Osteocyte (in vitro differentiated cells): ENCODE measurements at regions not wholly inside any gene's neighbourhood (a gene's known extent, or its start where the extent isn't known, plus 50 kb on each side); places are given as distances from the start of the nearest gene placed in this dataset.

Source experiments
- DNase-seq: peaks from one replicate; pipeline ENCODE4 v3.0.0; 2021; ENCODE audit warnings: mixed read lengths; ENCODE audit not compliant: unreplicated experiment; ENCODE audit errors: extremely low spot score
- H3K27ac Mint-ChIP-seq: one replicate; pipeline ENCODE4 v1.8.0; 2021; ENCODE audit warnings: mild to moderate bottlenecking, mixed read lengths; ENCODE audit not compliant: unreplicated experiment
- H3K27me3 Mint-ChIP-seq: one replicate; pipeline ENCODE4 v1.8.0; 2021; ENCODE audit warnings: mixed read lengths; ENCODE audit not compliant: unreplicated experiment
- H3K36me3 Mint-ChIP-seq: one replicate; pipeline ENCODE4 v1.8.0; 2021; ENCODE audit warnings: mixed read lengths; ENCODE audit not compliant: unreplicated experiment
- H3K4me1 Mint-ChIP-seq: one replicate; pipeline ENCODE4 v1.8.0; 2021; ENCODE audit warnings: mixed read lengths; ENCODE audit not compliant: unreplicated experiment
- H3K4me3 Mint-ChIP-seq: one replicate; pipeline ENCODE4 v1.8.0; 2021; ENCODE audit warnings: mild to moderate bottlenecking, moderate library complexity, mixed read lengths; ENCODE audit not compliant: unreplicated experiment
- H3K9me3 Mint-ChIP-seq: one replicate; pipeline ENCODE4 v1.8.0; 2021; ENCODE audit warnings: mixed read lengths; ENCODE audit not compliant: unreplicated experiment
- TF ChIP-seq, protein P1 (sequence below): fragments of 200-600 bp; sonication (generic); IDR thresholded peaks from 2 replicates; pipeline ENCODE4 v1.5.0; 2021; ENCODE audit warnings: antibody characterized with exemption, mild to moderate bottlenecking, moderate library complexity

DNA sequence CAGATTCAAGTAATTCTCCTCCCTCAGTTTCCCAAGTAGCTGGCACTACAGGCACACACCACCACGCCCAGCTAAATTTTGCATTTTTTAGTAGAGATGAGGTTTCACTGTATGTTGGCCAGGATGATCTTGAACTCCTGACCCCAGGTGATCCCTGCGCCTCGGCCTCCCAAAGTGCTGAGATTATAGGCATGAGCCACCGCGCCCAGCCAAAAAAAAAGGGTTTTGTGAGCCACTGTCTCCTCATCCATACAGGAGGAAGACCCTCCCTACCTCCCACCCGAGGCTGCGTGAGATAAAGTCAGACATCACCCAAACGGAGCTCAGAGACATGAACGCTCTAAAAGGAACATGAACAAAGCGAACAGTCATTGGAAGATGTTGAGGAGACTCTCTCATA lies 745.7 kb downstream of the BRD1 start:
- TF ChIP-seq, protein P1, sequence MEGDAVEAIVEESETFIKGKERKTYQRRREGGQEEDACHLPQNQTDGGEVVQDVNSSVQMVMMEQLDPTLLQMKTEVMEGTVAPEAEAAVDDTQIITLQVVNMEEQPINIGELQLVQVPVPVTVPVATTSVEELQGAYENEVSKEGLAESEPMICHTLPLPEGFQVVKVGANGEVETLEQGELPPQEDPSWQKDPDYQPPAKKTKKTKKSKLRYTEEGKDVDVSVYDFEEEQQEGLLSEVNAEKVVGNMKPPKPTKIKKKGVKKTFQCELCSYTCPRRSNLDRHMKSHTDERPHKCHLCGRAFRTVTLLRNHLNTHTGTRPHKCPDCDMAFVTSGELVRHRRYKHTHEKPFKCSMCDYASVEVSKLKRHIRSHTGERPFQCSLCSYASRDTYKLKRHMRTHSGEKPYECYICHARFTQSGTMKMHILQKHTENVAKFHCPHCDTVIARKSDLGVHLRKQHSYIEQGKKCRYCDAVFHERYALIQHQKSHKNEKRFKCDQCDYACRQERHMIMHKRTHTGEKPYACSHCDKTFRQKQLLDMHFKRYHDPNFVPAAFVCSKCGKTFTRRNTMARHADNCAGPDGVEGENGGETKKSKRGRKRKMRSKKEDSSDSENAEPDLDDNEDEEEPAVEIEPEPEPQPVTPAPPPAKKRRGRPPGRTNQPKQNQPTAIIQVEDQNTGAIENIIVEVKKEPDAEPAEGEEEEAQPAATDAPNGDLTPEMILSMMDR, result no peak
- peaks cover 3% of the 10 kb centered on the region for H3K27me3 Mint-ChIP-seq
- no peak overlapping the region for H3K27ac Mint-ChIP-seq
- no peaks in the 10 kb centered on the region for H3K4me1 Mint-ChIP-seq
- H3K36me3 Mint-ChIP-seq, result no peaks in the 10 kb centered on the region
- H3K9me3 Mint-ChIP-seq, result no peaks in the 10 kb centered on the region
- H3K4me3 Mint-ChIP-seq, result no peak overlapping the region
- DNase-seq, result no peak

DNA sequence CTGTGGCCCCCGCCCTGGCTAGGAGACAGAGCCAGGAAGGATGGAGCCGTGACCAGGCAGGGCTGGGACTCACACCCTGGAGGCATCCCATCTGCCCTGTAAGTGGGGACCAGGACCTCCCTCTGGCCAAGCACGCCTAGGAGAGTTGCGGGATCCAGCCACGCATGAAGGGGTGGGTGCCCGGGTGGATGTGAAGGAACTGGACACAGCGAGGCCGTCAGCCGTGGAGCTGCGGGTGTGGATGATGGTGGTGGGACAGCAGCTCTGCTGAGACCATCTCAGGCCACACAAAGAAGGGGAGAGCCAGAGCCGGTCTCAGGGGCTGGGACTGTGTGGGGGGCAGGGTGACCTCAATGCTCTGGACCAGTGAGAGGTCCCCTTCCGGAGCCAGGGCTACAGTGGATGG lies 746.4 kb downstream of the BRD1 start:
- TF ChIP-seq, protein P1, result no peak
- Mint-ChIP-seq H3K9me3 (no peaks in the 10 kb centered on the region), H3K27me3 (peaks cover 3% of the 10 kb centered on the region), H3K36me3 (no peaks in the 10 kb centered on the region), H3K4me3 (no peak overlapping the region), H3K27ac (no peak overlapping the region), H3K4me1 (no peaks in the 10 kb centered on the region)
- DNase-seq, result no peak

DNA sequence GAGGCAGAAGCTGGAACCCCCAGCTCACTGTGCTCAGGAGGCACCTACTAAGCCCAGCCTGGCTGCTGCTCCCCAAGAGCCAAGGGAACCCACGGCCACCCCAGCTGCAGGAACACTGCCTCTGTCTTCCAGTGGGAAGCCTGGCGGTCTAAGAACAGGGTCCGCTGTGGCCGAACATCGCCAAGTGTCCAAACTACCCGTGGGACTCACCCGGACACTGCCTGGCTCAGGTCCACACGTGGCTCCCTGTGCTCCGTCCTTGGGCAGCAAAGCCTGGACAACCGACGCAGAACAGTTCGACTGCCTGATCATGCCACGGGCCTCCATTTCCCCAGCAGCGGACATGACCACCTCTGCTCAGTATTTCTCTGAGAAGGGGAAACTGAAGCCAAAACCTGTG lies 747.0 kb downstream of the BRD1 start:
- Mint-ChIP-seq H3K9me3 (no peaks in the 10 kb centered on the region), H3K36me3 (no peaks in the 10 kb centered on the region), H3K4me1 (no peaks in the 10 kb centered on the region), H3K4me3 (no peak overlapping the region), H3K27ac (no peak overlapping the region), H3K27me3 (peaks cover 8% of the 10 kb centered on the region)
- TF ChIP-seq, protein P1, result no peak
- no peak for DNase-seq

DNA sequence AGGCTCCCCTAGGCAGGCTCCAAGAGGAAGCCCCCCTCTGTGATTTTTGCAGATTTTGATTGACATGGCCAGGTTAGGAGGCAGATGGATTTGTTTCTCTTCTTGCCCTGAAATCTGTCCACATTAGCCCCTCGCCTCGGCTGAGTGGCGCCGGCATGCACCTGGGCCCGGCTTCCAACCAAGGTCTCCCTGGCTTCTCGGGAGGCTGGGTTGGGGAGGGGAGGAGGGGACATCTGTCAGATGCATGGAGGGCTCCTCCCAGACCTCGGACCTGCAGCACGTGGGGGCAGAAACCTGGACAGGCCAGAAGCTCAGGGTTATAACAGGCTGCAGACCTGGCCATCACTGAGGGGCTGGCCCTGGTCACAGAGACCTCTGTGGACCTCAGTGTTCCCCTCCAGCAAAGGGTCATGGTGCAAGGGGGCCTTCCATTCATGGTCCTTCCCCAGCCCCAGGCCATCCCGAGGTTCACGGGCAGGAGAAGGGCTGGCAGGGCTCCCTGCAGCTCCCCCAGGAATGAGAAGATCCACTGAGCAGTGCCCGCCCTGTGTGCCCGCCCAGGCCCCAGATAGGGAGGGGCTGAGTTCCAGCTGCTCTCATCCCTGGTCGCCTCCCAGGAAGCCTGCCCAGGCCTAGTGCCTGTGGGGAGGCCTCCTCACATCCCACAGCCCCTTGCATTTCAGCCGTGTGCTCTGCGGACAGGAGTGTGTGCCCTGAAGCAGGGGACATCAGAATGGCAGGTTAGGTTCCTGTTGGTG lies 747.8 kb downstream of the BRD1 start:
- Mint-ChIP-seq H3K9me3 (no peaks in the 10 kb centered on the region), H3K36me3 (no peaks in the 10 kb centered on the region), H3K27ac (no peak overlapping the region), H3K4me1 (no peaks in the 10 kb centered on the region), H3K27me3 (peaks cover 11% of the 10 kb centered on the region), H3K4me3 (no peak overlapping the region)
- TF ChIP-seq, protein P1, result no peak
- no peak for DNase-seq

DNA sequence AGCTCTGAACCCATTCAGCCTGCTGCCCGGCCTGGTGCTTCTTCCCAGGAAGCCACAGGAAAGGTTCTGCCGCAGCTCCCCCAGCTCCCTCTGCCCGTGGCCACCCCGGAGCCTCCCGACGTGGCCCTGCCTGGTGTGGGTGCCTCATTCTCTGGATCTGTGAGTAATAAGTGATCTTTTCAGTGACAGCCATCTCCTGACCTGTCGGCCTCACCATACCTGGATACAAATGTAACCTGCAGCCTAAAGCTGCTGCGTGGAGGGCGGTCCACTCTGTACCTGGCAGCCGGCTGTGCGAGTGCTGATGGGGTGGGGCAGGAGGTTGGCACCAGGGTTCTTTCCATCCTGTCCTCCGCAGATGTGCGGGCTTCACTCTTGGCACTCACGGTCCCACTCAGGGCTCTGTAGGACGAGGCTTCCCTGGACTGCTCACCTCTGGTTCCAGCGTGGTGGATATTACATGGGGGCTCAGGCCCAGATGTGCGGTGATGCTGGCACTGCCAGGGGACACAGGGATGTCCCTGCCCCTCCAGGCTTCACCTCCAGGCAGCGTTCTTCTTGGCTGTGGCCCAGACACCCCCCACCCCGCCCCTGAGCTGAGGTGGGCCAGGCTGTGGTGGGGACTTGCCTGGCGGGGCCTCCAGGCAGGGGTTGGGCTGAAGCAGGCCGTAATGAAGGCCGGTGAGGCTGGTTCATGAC lies 748.5 kb downstream of the BRD1 start:
- Mint-ChIP-seq H3K9me3 (no peaks in the 10 kb centered on the region), H3K4me3 (no peak overlapping the region), H3K36me3 (no peaks in the 10 kb centered on the region), H3K27ac (no peak overlapping the region), H3K27me3 (peaks cover 11% of the 10 kb centered on the region), H3K4me1 (no peaks in the 10 kb centered on the region)
- DNase-seq, result no peak
- TF ChIP-seq, protein P1, result no peak
